GM12864 (cell line): ENCODE measurements at regions not wholly inside any gene's neighbourhood (a gene's known extent, or its start where the extent isn't known, plus 50 kb on each side); places are given as distances from the start of the nearest gene placed in this dataset.
"Not testable (repeated sequence)": the region's sequence is repeated elsewhere in the genome, so short reads cannot be mapped to it uniquely, and the experiment has no call there.

Experiments
- DNase-seq: peaks from one replicate; pipeline ENCODE4 v3.0.0-alpha.2; 2011; ENCODE audit warnings: low read depth
- H3K4me3 ChIP-seq: 2 replicates; pipeline ENCODE4 v1.5.1; 2011; ENCODE audit warnings: mild to moderate bottlenecking, low read depth, low read length, control low read depth
- CTCF ChIP-seq: IDR thresholded peaks from 2 replicates; pipeline ENCODE4 v1.5.1; 2011; ENCODE audit warnings: low read depth, mild to moderate bottlenecking, moderate library complexity, low read length, control low read depth, inconsistent platforms; ENCODE audit errors: missing control alignments

DNA sequence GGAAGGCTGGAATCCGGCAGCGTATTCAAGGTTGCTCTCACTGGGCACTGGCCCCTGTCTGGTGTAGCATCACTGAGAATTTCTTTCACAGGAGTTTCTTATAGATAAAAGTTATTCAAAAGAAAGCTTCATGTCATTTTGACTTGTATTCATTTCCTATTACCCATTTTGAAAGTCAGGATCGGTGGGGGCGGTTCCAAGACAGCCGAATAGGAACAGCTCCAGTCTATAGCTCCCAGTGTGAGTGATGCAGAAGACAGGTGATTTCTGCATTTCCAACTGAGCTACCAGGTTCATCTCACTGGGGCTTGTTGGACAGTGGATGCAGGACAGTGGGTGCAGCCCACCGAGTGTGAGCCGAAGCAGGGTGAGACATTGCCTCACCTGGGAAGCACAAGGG, 51.5 kb upstream of the CDC42EP3 start:
- H3K4me3 ChIP-seq, DNase-seq: not testable (repeated sequence)

GRCh38 chr2:37730037-37730818, 58.8 kb upstream of the CDC42EP3 start:
- no peak for TF ChIP-seq CTCF

DNA sequence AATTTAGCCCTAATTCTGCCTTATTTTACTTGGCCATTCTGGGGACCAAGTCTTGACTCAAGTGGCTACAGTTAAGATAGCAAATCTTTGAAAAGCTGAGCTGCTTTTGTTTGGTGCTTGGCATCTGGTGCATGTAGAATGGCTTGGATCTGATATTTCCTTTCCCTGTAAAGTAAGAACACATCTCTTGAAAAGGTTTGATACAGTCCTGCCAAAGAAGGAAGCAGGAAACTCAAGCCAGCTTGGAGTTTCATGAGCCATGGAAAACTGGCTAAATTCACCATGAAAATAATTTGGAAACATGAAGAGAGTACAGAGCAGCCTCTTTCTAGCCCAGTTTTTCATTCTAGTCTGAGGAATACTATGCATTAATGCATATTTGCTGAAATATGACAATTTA, 61.0 kb upstream of the CDC42EP3 start:
- not testable (repeated sequence) for DNase-seq, H3K4me3 ChIP-seq

More at GRCh38 chr2:37730037-37730818, 58.8 kb upstream of the CDC42EP3 start:
- H3K4me3 ChIP-seq, result no peak overlapping the region
- no peak for DNase-seq

GRCh38 chr2:37733251-37733650, 61.8 kb upstream of the CDC42EP3 start:
- no peak for TF ChIP-seq CTCF
- no peak overlapping the region for H3K4me3 ChIP-seq
- DNase-seq, result no peak

DNA sequence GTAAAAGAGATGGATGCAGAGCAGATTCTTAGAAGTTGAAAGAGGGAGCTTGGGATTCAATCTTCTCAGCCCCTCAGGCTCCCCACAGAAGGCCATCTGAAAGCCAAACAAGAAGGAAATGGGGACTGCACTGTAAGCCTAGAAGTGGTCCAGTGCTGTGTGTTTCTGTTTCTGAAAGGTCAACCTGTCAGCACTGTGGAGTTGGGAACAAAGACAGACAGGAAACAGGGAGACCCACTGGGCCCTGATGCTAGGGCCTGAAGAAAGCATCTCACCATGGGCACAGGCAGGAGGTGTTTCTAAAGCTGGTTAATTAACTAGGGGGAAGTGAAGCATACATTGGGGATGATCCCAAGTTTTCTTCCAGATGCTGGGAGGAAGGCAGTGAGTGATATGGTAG, 62.5 kb upstream of the CDC42EP3 start:
- H3K4me3 ChIP-seq, DNase-seq: not testable (repeated sequence)

- not testable (repeated sequence) for DNase-seq, H3K4me3 ChIP-seq
These were observed 63.6 kb upstream of the CDC42EP3 start for GRCh38 chr2:37734891-37735523.

- not testable (repeated sequence) for H3K4me3 ChIP-seq, DNase-seq
These were observed 64.1 kb upstream of the CDC42EP3 start for GRCh38 chr2:37735524-37735910.

DNA sequence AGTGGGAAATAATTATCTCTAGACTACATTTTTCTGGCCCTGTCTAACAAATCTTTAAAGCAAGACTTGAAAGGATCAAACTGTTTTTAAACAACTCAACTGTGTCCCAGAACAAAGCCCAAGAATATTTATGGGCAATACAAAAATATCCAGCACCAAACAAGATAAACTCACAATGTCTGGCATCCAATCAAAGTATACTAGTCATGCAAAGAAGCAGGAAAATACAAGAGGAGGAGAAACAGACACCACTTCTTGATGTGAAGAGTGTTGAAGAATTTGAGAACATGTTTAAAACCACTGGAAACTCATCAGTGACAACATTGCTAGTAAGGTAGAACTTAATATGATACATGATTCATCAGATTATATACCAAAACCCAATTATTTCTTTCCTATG, 66.1 kb upstream of the CDC42EP3 start:
- TF ChIP-seq CTCF, result no peak
- DNase-seq, result no peak
- H3K4me3 ChIP-seq, result no peak overlapping the region

GRCh38 chr2:37738266-37738885, 66.9 kb upstream of the CDC42EP3 start:
- no peak for TF ChIP-seq CTCF

More at GRCh38 chr2:37738266-37738885, 66.9 kb upstream of the CDC42EP3 start:
- DNase-seq, result no peak
- H3K4me3 ChIP-seq, result no peak overlapping the region
